Mesenchymal stem cell (in vitro differentiated cells and primary cell): ENCODE measurements at regions not wholly inside any gene's neighbourhood (a gene's known extent, or its start where the extent isn't known, plus 50 kb on each side); places are given as distances from the start of the nearest gene placed in this dataset.

Experiments
- DNase-seq: peaks from one replicate; pipeline ENCODE4 v3.0.0-alpha.2; 2013
- H2AFZ ChIP-seq: one replicate; pipeline ENCODE4 v1.6.1; 2013; ENCODE audit warnings: low read depth, mild to moderate bottlenecking, control low read depth, inconsistent platforms, low read length, moderate library complexity
- H2AK5ac ChIP-seq: 2 replicates; pipeline ENCODE4 v1.6.1; 2013; ENCODE audit warnings: low read length, moderate library complexity, mild to moderate bottlenecking, inconsistent platforms; ENCODE audit not compliant: severe bottlenecking
- H2BK120ac ChIP-seq: one replicate; pipeline ENCODE4 v1.6.1; 2013; ENCODE audit warnings: low read depth, mild to moderate bottlenecking, inconsistent platforms, low read length, moderate library complexity
- H2BK12ac ChIP-seq, 2 experiments: one replicate each; pipeline ENCODE4 v1.6.1; 2013; ENCODE audit warnings: inconsistent platforms in 2 of 2, low read length in 2 of 2, mild to moderate bottlenecking in 2 of 2, moderate library complexity in 2 of 2, control low read depth in 1 of 2
- H2BK15ac ChIP-seq: one replicate; pipeline ENCODE4 v1.6.1; 2013; ENCODE audit warnings: mild to moderate bottlenecking, low read depth, inconsistent platforms; ENCODE audit not compliant: poor library complexity, severe bottlenecking
- H2BK5ac ChIP-seq: 2 replicates; pipeline ENCODE4 v1.6.1; 2013; ENCODE audit warnings: low read depth, mild to moderate bottlenecking, low read length, control low read depth, inconsistent platforms; ENCODE audit not compliant: poor library complexity, severe bottlenecking
- H3K14ac ChIP-seq, 2 experiments: one replicate each; pipeline ENCODE4 v1.6.1; 2013; ENCODE audit warnings: inconsistent platforms in 2 of 2, low read length in 2 of 2, control low read depth in 1 of 2, mild to moderate bottlenecking in 1 of 2, moderate library complexity in 1 of 2
- H3K18ac ChIP-seq, 2 experiments: one replicate each; pipeline ENCODE4 v1.6.1; 2013; ENCODE audit warnings: inconsistent platforms in 2 of 2, low read length in 2 of 2, control low read depth in 1 of 2, low read depth in 1 of 2, mild to moderate bottlenecking in 1 of 2
- H3K23ac ChIP-seq, 2 experiments: one replicate each; pipeline ENCODE4 v1.6.1; 2013; ENCODE audit warnings: inconsistent platforms in 2 of 2, low read length in 2 of 2, mild to moderate bottlenecking in 2 of 2, moderate library complexity in 2 of 2, control low read depth in 1 of 2
- H3K27ac ChIP-seq: 2 replicates; pipeline ENCODE4 v1.5.1; 2013; ENCODE audit warnings: mild to moderate bottlenecking, moderate library complexity, low read length, control low read depth, inconsistent platforms; ENCODE audit not compliant: poor library complexity, severe bottlenecking
- H3K27me3 ChIP-seq, 2 experiments: 2 replicates each; pipeline versions ENCODE4 v1.6.1 to v1.7.0; 2013; ENCODE audit warnings: low read length in 2 of 2, mild to moderate bottlenecking in 2 of 2, moderate library complexity in 2 of 2, control low read depth in 1 of 2, inconsistent platforms in 1 of 2; ENCODE audit not compliant: control insufficient read depth in 1 of 2, insufficient read depth in 1 of 2
- H3K36me3 ChIP-seq, 2 experiments: 2 replicates each; pipeline versions ENCODE4 v1.6.1 to v1.7.0; 2013; ENCODE audit warnings: low read length in 2 of 2, control low read depth in 1 of 2, inconsistent platforms in 1 of 2, low read depth in 1 of 2, mild to moderate bottlenecking in 1 of 2; ENCODE audit not compliant: insufficient read depth in 2 of 2, control insufficient read depth in 1 of 2
- H3K4ac ChIP-seq, 2 experiments: one replicate each; pipeline ENCODE4 v1.6.1; 2013; ENCODE audit warnings: inconsistent platforms in 2 of 2, low read length in 2 of 2, mild to moderate bottlenecking in 2 of 2, moderate library complexity in 2 of 2, control low read depth in 1 of 2, low read depth in 1 of 2
- H3K4me1 ChIP-seq: 2 replicates; pipeline ENCODE4 v1.6.1; 2013; ENCODE audit warnings: low read depth, low read length, control low read depth; ENCODE audit not compliant: control insufficient read depth, insufficient read depth
- H3K4me2 ChIP-seq: 2 replicates; pipeline ENCODE4 v1.6.1; 2013; ENCODE audit warnings: low read length, mild to moderate bottlenecking, inconsistent platforms; ENCODE audit not compliant: poor library complexity, severe bottlenecking
- H3K4me3 ChIP-seq, 2 experiments: 2 replicates each; pipeline versions ENCODE4 v1.5.1 to v1.7.0; 2013; ENCODE audit warnings: low read length in 2 of 2, mild to moderate bottlenecking in 2 of 2, control low read depth in 1 of 2, low read depth in 1 of 2; ENCODE audit not compliant: insufficient read depth in 1 of 2
- H3K79me1 ChIP-seq: replicated peaks from 2 replicates; pipeline ENCODE4 v1.6.1; 2013; ENCODE audit warnings: mild to moderate bottlenecking, control low read depth, low read length, inconsistent platforms; ENCODE audit not compliant: poor library complexity, severe bottlenecking
- H3K9ac ChIP-seq: 2 replicates; pipeline ENCODE4 v1.7.0; 2013; ENCODE audit warnings: mild to moderate bottlenecking, low read length, moderate library complexity
- H3K9me3 ChIP-seq: 2 replicates; pipeline ENCODE4 v1.7.0; 2013; ENCODE audit warnings: mild to moderate bottlenecking, low read length; ENCODE audit not compliant: control insufficient read depth
- H4K8ac ChIP-seq: one replicate; pipeline ENCODE4 v1.6.1; 2013; ENCODE audit warnings: inconsistent platforms, mild to moderate bottlenecking, low read length, moderate library complexity
- H4K91ac ChIP-seq: one replicate; pipeline ENCODE4 v1.6.1; 2013; ENCODE audit warnings: mild to moderate bottlenecking, low read length, inconsistent platforms
- WGBS: methylation state at CpG from one replicate; pipeline ENCODE4 v1.1.7; 2013; ENCODE audit warnings: mixed read lengths; 5-methylcytosine and 5-hydroxymethylcytosine counted together

- Histone ChIP-seq H3K9me3 (no peaks in the 10 kb centered on the region), H3K23ac (no peak overlapping the region), H3K9ac (no peak overlapping the region), H2BK120ac (no peak overlapping the region), H3K79me1 (no peaks in the 10 kb centered on the region), H2AFZ (no peak overlapping the region), H3K27me3 (no peaks in the 10 kb centered on the region), H3K4me1 (no peaks in the 10 kb centered on the region), H2BK12ac (no peak overlapping the region), H2AK5ac (no peak overlapping the region), H3K27ac (no peak overlapping the region), H3K36me3 (no peaks in the 10 kb centered on the region), H3K4ac (no peak overlapping the region), H3K18ac (no peak overlapping the region), H3K4me3 (no peak overlapping the region), H2BK15ac (no peak overlapping the region), H4K8ac (no peak overlapping the region), H3K4me2 (no peak overlapping the region), H3K14ac (no peak overlapping the region), H4K91ac (no peak overlapping the region), H2BK5ac (no peak overlapping the region)
- no peak for DNase-seq
- 100% methylated on average over 1 of the region's 3 CpGs for WGBS
Observed at GRCh38 chr13:31460061-31460460, 260.3 kb downstream of the B3GLCT start.

DNA sequence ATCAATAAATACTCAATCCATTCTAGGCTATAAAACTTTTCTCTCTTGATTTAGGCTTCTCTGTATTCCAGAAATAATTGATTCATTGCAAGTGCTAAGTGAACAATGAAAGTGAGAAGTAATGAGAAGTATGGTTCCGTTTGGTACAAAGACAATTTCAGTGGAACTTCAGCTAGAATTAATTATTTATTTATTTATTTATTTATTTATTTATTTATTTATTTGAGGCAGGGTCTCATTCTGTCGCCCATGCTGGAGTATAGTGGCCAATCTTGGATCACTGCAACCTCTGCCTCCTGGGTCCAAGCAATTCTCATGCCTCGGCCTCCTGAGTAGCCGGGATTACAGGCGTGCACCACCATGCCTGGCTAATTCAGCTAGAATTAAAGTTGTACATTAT, 262.1 kb downstream of the B3GLCT start:
- 71% methylated on average over 1 of the region's 5 CpGs for WGBS
- no peak for DNase-seq

DNA sequence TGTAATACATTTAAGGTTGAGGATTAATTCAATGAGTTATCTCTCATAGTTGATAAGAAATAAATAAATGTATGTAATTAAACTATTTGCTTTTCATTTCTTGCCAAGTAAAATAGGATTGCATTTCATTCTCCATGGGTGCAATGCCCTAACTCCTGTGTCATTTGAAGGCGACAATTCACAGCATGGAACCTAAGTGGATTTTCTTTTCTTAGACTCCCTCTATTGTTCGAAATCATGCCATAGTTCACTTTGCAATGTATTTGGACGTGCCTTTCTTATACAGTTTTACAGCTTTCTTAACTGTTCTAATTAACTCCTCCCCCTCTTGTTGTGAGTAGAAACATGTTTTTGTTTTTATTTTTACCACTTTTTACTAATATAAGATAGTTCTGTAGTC, 263.0 kb downstream of the B3GLCT start:
- H3K23ac ChIP-seq: no peak overlapping the region
- H2BK120ac ChIP-seq: no peak overlapping the region
- no peak overlapping the region for H3K4me3 ChIP-seq
- no peak overlapping the region for H2AFZ ChIP-seq
- no peak for DNase-seq
- H3K27ac ChIP-seq: no peak overlapping the region
- no peak overlapping the region for H3K14ac ChIP-seq
- no peak overlapping the region for H4K91ac ChIP-seq
- no peaks in the 10 kb centered on the region for H3K79me1 ChIP-seq
- WGBS: 77% methylated on average over 2 of the region's 3 CpGs
- H2AK5ac ChIP-seq: no peak overlapping the region
- H3K4me2 ChIP-seq: no peak overlapping the region
- H3K4me1 ChIP-seq: no peaks in the 10 kb centered on the region
- H2BK12ac ChIP-seq: no peak overlapping the region
- no peaks in the 10 kb centered on the region for H3K9me3 ChIP-seq
- H3K4ac ChIP-seq: no peak overlapping the region
- no peaks in the 10 kb centered on the region for H3K36me3 ChIP-seq
- no peak overlapping the region for H2BK5ac ChIP-seq
- no peak overlapping the region for H2BK15ac ChIP-seq
- H3K9ac ChIP-seq: no peak overlapping the region
- no peak overlapping the region for H4K8ac ChIP-seq
- H3K27me3 ChIP-seq: peaks cover 0 to under 1% of the 10 kb centered on the region in 2 experiments
- H3K18ac ChIP-seq: no peak overlapping the region

More for the DNA sequence above, 262.1 kb downstream of the B3GLCT start:
- no peak overlapping the region for H3K4ac ChIP-seq
- no peaks in the 10 kb centered on the region for H3K27me3 ChIP-seq
- no peak overlapping the region for H3K27ac ChIP-seq
- H3K4me2 ChIP-seq: no peak overlapping the region
- H3K18ac ChIP-seq: no peak overlapping the region
- no peak overlapping the region for H2BK15ac ChIP-seq
- no peak overlapping the region for H3K9ac ChIP-seq
- H2AK5ac ChIP-seq: no peak overlapping the region
- no peak overlapping the region for H2BK120ac ChIP-seq
- no peak overlapping the region for H2BK5ac ChIP-seq
- H3K36me3 ChIP-seq: no peaks in the 10 kb centered on the region
- H3K79me1 ChIP-seq: no peaks in the 10 kb centered on the region
- no peak overlapping the region for H3K4me3 ChIP-seq
- no peak overlapping the region for H3K23ac ChIP-seq
- H4K8ac ChIP-seq: no peak overlapping the region
- H2AFZ ChIP-seq: no peak overlapping the region
- no peak overlapping the region for H3K14ac ChIP-seq
- no peaks in the 10 kb centered on the region for H3K9me3 ChIP-seq
- no peak overlapping the region for H4K91ac ChIP-seq
- H3K4me1 ChIP-seq: no peaks in the 10 kb centered on the region
- H2BK12ac ChIP-seq: no peak overlapping the region

DNA sequence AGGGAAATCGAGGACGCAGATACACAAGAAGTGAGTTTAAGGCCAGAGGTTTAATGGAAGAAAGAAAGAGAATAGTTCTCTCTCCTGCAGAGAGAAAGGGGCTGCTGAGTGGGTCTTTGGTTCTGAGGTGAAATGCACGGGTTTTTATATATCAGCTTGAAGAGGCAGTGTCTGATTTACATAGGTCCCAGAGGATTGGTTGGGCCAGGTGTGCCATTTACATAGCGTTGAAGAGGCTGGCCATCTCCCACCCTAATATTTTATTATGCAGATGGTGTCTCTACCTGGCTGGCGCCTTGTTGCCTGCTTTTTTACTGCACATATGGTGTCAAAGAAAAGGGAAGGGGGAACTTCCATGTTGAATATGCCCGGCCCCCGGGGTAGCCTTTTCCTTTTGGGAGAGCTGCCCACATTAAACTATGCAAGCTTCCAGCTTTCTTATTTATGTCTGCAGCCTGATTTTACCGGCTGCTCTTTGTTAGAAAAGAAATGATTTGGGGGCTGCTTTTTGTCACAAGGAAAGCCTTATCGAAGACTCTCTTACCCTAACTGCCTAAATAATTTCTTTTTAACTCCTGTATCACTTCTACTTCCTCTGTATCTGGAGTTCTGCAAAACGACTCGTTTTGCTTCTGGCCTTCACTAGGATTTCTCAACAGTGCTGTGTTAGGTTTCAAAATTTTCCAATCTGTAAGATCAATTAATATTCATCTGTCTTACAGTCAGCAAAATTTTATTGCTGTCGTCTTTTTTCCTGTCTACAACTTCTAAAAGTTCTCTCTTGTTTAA, 268.5 kb downstream of the B3GLCT start:
- Histone ChIP-seq H3K27me3 (peaks cover 0 to 5% of the 10 kb centered on the region in 2 experiments), H3K27ac (no peak overlapping the region), H2BK12ac (no peak overlapping the region)

More for the DNA sequence above, 268.5 kb downstream of the B3GLCT start:
- H3K4me1 ChIP-seq: no peaks in the 10 kb centered on the region
- no peak overlapping the region for H4K91ac ChIP-seq
- no peak overlapping the region for H2BK5ac ChIP-seq
- 72% methylated on average over 9 of the region's 12 CpGs for WGBS
- no peaks in the 10 kb centered on the region for H3K9me3 ChIP-seq
- H3K23ac ChIP-seq: no peak overlapping the region
- no peak overlapping the region for H2BK15ac ChIP-seq
- H2BK120ac ChIP-seq: no peak overlapping the region
- H3K36me3 ChIP-seq: no peaks in the 10 kb centered on the region
- H3K4ac ChIP-seq: no peak overlapping the region
- H3K79me1 ChIP-seq: no peaks in the 10 kb centered on the region
- H2AK5ac ChIP-seq: no peak overlapping the region
- H2AFZ ChIP-seq: no peak overlapping the region
- no peak overlapping the region for H3K9ac ChIP-seq
- no peak overlapping the region for H4K8ac ChIP-seq
- no peak overlapping the region for H3K4me2 ChIP-seq
- DNase-seq: no peak
- H3K4me3 ChIP-seq: no peak overlapping the region
- peak overlapping the region in 1 of 2 experiments; percentile 80 for H3K14ac ChIP-seq
- H3K18ac ChIP-seq: no peak overlapping the region
